GM18868 (cell line): ENCODE measurements at regions not wholly inside any gene's neighbourhood (a gene's known extent, or its start where the extent isn't known, plus 50 kb on each side); places are given as distances from the start of the nearest gene placed in this dataset.

Source experiments
- ATAC-seq: cut with Tn5 transposase; IDR thresholded peaks from one replicate; pipeline ENCODE4 v1.9.1; 2021; ENCODE audit warnings: mild to moderate bottlenecking, moderate library complexity; ENCODE audit not compliant: unreplicated experiment

DNA sequence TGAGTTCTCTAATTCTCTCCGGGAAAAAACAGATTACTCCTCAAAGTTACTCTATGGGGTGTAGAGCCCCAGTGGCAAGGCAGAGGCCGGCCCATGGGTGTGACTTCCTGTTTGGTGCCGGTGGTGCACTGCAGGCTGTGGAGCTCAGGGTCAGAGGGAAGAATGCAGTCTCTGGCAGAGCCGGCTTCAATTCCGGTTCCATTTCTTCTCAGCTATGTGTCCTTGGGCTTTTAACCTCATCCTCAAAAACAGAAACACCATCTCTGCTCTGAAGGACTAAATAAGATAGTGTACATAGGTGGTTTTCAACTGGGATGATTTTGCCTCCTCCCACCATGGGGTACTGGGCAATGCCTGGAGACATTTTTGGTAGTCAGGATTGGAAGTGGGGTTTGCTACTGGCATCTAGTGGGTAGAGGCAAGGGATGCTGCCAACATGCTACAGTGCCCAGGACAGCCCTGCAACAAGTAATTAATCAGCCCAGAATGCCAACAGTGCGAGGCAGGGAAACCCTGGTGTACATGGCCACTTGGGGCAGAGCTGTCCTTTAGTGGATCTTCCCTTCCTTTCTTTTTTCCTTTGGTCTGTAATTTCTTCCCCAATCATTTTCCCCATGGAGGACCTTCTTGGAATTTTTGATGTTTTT is 81.2 kb downstream of the INSIG2 start:
- peak; percentile 63 for ATAC-seq

DNA sequence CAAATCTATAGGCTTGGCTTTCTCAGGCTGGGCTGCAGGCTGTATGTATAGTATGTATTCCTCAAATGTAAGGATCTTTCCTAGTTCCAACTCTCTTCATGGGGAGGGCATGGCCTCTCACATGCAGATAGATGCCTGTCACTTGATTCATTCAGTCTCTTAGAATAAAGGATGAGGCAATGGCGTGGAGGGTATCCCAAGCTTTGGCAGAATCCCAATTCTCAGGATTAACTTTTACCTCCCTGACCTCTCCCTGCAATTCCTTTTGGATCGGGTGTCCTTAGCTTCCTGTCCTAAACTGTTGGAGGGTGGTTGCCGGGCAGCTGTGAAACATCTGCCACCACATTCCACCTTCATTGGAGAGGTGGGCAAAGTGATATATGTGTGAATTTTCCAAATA is 80.3 kb downstream of the INSIG2 start:
- ATAC-seq: no peak

DNA sequence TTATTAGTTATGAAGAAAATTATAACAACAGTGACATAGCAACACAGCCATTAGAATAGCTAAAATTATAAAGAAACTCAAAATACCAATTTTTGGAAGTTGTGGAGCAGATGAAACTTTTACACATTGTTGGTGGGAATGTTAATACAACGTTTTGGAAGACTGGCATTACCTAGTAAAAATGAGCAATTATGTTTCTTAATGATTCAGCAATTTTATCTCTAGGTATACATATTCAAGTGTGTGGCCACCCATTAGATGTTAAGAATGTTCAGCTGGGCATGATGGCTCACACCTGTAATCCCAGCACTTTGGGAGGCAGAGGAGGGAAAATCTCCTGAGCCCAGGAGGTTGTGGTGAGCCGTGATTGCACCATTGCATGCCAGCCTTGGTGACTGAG is 78.8 kb downstream of the INSIG2 start:
- no peak for ATAC-seq

DNA sequence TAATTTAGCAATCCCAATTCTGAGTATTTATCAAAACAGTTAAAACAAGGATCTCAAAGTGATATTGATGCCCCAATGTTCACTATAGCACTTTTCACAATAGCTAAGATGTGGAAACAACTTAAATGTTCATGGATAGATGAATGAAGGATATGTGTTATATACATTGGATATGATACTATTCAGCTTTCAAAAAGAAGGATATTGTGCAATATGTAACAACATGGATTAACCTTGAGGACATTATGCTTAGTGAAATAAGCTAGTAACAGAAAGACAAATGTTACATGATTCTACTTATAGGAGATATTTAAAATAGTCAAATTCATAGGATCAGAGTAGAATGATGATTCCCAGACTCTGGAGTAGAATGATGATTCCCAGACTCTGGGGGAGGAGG is 78.0 kb downstream of the INSIG2 start:
- ATAC-seq: no peak

DNA sequence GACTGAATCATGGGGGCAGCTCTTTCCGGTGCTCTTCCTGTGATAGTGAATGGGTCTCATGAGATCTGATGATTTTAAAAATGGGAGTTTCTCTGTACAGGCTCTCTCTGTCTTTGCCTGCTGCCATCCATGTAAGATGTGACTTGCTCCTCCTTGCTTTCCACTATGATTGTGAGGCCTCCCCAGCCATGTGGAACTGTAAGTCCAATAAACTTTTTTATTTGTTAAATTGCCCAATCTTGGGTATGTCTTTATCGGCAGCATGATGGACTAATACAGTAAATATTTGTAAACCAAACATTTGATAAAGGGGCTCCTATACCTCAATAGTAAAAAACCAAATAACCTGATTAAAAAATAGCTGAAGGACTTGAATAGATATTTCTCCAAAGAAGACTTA is 77.3 kb downstream of the INSIG2 start:
- ATAC-seq: no peak
